Keratinocyte (primary cell): ENCODE measurements at regions not wholly inside any gene's neighbourhood (a gene's known extent, or its start where the extent isn't known, plus 50 kb on each side); places are given as distances from the start of the nearest gene placed in this dataset.

Source experiments
- DNase-seq: peaks from one replicate; pipeline ENCODE4 v3.0.0-alpha.2; 2011; ENCODE audit warnings: low read depth, missing footprints, low spot score
- FAIRE-seq: peaks from 2 replicates; lab custom pipeline; 2011; peaks lifted over from hg19 to GRCh38; lab: Jason Lieb, UNC
- H2AFZ ChIP-seq: 2 replicates; pipeline ENCODE4 v1.6.0; 2012; ENCODE audit warnings: low read length, control low read depth, inconsistent platforms; ENCODE audit not compliant: control insufficient read depth
- H3K27ac ChIP-seq: 2 replicates; pipeline ENCODE4 v1.5.1; 2011; ENCODE audit warnings: low read length; ENCODE audit not compliant: control insufficient read depth, insufficient read depth
- H3K27me3 ChIP-seq: 3 replicates; pipeline ENCODE4 v1.6.0; 2011; ENCODE audit warnings: low read length; ENCODE audit not compliant: control insufficient read depth, insufficient read depth; ENCODE audit errors: extremely low read depth
- H3K36me3 ChIP-seq, 2 experiments: 2 replicates in 1 of 2; 3 replicates in 1 of 2; pipeline ENCODE4 v1.5.1; 2011; ENCODE audit warnings: low read length in 2 of 2, mild to moderate bottlenecking in 1 of 2; ENCODE audit not compliant: control insufficient read depth in 2 of 2, insufficient read depth in 2 of 2; ENCODE audit errors: extremely low read depth in 1 of 2
- H3K4me1 ChIP-seq: 3 replicates; pipeline ENCODE4 v1.5.1; 2011; ENCODE audit warnings: low read length; ENCODE audit not compliant: control insufficient read depth, insufficient read depth; ENCODE audit errors: extremely low read depth
- H3K4me2 ChIP-seq: 3 replicates; pipeline ENCODE4 v1.6.0; 2011; ENCODE audit warnings: low read depth, low read length; ENCODE audit not compliant: control insufficient read depth, insufficient read depth; ENCODE audit errors: extremely low read depth
- H3K4me3 ChIP-seq, 3 experiments: fragments of 200-600 bp in 1 of 3; sonication (generic) in 1 of 3; 2 replicates in 2 of 3; 3 replicates in 1 of 3; pipeline ENCODE4 v1.5.1; 2011 to 2016; ENCODE audit warnings: low read length in 3 of 3, mild to moderate bottlenecking in 3 of 3, control low read depth in 2 of 3, inconsistent platforms in 1 of 3, low read depth in 1 of 3, mixed read lengths in 1 of 3, mixed run types in 1 of 3, moderate library complexity in 1 of 3; ENCODE audit not compliant: control insufficient read depth in 2 of 3, insufficient read depth in 2 of 3; ENCODE audit errors: extremely low read depth in 1 of 3
- H3K79me2 ChIP-seq: 2 replicates; pipeline ENCODE4 v1.6.0; 2012; ENCODE audit warnings: low read length; ENCODE audit not compliant: control insufficient read depth, insufficient read depth
- H3K9ac ChIP-seq: 3 replicates; pipeline ENCODE4 v1.6.0; 2011; ENCODE audit warnings: low read length; ENCODE audit not compliant: control insufficient read depth, insufficient read depth; ENCODE audit errors: extremely low read depth
- H3K9me1 ChIP-seq: 3 replicates; pipeline ENCODE4 v1.6.0; 2011; ENCODE audit warnings: low read length; ENCODE audit not compliant: control insufficient read depth, insufficient read depth; ENCODE audit errors: extremely low read depth
- H3K9me3 ChIP-seq: 2 replicates; pipeline ENCODE4 v1.5.1; 2012; ENCODE audit warnings: low read depth, low read length; ENCODE audit not compliant: control insufficient read depth
- H4K20me1 ChIP-seq: 3 replicates; pipeline ENCODE4 v1.6.0; 2011; ENCODE audit warnings: low read length; ENCODE audit not compliant: control insufficient read depth, insufficient read depth; ENCODE audit errors: extremely low read depth
- CTCF ChIP-seq, 3 experiments: IDR thresholded peaks in 1 of 3; conservative IDR thresholded peaks in 1 of 3; optimal IDR thresholded peaks in 1 of 3; 2 replicates in 2 of 3; 3 replicates in 1 of 3; pipeline versions ENCODE3 to v1.5.1; 2011; ENCODE audit warnings: low read length in 3 of 3, mild to moderate bottlenecking in 3 of 3, moderate library complexity in 2 of 3, control low read depth in 1 of 3, inconsistent platforms in 1 of 3; ENCODE audit not compliant: insufficient read depth in 2 of 3; ENCODE audit errors: extremely low read depth in 1 of 3
- EZH2 ChIP-seq: IDR thresholded peaks from one replicate; pipeline ENCODE4 v1.6.1; 2012; ENCODE audit warnings: inconsistent platforms, mild to moderate bottlenecking, low read length, moderate library complexity
- dilution Hi-C: fragments of 300-500 bp; cut with MboI; formaldehyde crosslinking; loops from one replicate; pipeline ENCODE4 v1.7.0; 2020; ENCODE audit warnings: low sequenced_read_pairs; ENCODE audit not compliant: extremely low pct_ligation_motif_present

- dilution Hi-C loops: no loop called here
- Histone ChIP-seq H3K9me1 (no peaks in the 10 kb centered on the region), H3K4me3 (no peak overlapping the region), H3K27ac (no peak overlapping the region), H3K27me3 (no peaks in the 10 kb centered on the region), H3K9ac (no peak overlapping the region), H3K79me2 (no peaks in the 10 kb centered on the region), H2AFZ (no peak overlapping the region), H3K4me2 (no peak overlapping the region), H4K20me1 (no peaks in the 10 kb centered on the region), H3K4me1 (no peaks in the 10 kb centered on the region), H3K36me3 (no peaks in the 10 kb centered on the region), H3K9me3 (no peaks in the 10 kb centered on the region)
- TF ChIP-seq EZH2 (no peak), CTCF (optimal IDR thresholded peaks at IDR 0.05 in 1 of 3, IDR thresholded peaks at IDR 0.05 in 1 of 3, conservative IDR thresholded peaks at IDR 0.05 in 1 of 3; ENCODE audit: extremely low read depth in 1 of 3, insufficient read depth in 2 of 3, low read length in 3 of 3) (no peak)
- FAIRE-seq (no peak), DNase-seq (no peak)
These were observed 211.0 kb upstream of the ADAMTS16 start for GRCh38 chr5:4929092-4929655.

GRCh38 chr5:4939042-4939781, 200.9 kb upstream of the ADAMTS16 start:
- H3K27ac ChIP-seq: no peak overlapping the region
- no peak overlapping the region for H3K4me3 ChIP-seq
- H3K4me2 ChIP-seq: no peak overlapping the region
- no peaks in the 10 kb centered on the region for H3K27me3 ChIP-seq
- dilution Hi-C loops: no loop called here
- FAIRE-seq: no peak
- no peak for TF ChIP-seq EZH2
- no peak for TF ChIP-seq CTCF (optimal IDR thresholded peaks at IDR 0.05 in 1 of 3, IDR thresholded peaks at IDR 0.05 in 1 of 3, conservative IDR thresholded peaks at IDR 0.05 in 1 of 3; ENCODE audit: extremely low read depth in 1 of 3, insufficient read depth in 2 of 3, low read length in 3 of 3)
- no peaks in the 10 kb centered on the region for H3K79me2 ChIP-seq
- no peaks in the 10 kb centered on the region for H4K20me1 ChIP-seq
- H3K9me3 ChIP-seq: no peaks in the 10 kb centered on the region
- no peak overlapping the region for H3K9ac ChIP-seq
- no peaks in the 10 kb centered on the region for H3K36me3 ChIP-seq
- no peaks in the 10 kb centered on the region for H3K4me1 ChIP-seq
- no peaks in the 10 kb centered on the region for H3K9me1 ChIP-seq
- no peak overlapping the region for H2AFZ ChIP-seq
- DNase-seq: no peak
